Prostate gland (tissue), 2 donors: ENCODE measurements at regions not wholly inside any gene's neighbourhood (a gene's known extent, or its start where the extent isn't known, plus 50 kb on each side); places are given as distances from the start of the nearest gene placed in this dataset.

Experiments used
- DNase-seq: peaks from one replicate; pipeline ENCODE4 v3.0.0-alpha.2; 2019; ENCODE audit warnings: low spot score
- H3K27ac ChIP-seq, 2 donors: fragments of 200-600 bp; sonication (generic); 2 replicates each; pipeline ENCODE4 v1.5.1; 2017 to 2019
- H3K27me3 ChIP-seq: fragments of 200-600 bp; sonication (generic); replicated peaks from 2 replicates; pipeline ENCODE4 v1.5.1; 2019; ENCODE audit not compliant: insufficient read depth
- H3K36me3 ChIP-seq, 2 donors: fragments of 200-600 bp; sonication (generic); 1 replicate in 1 of 2; 2 replicates in 1 of 2; pipeline versions ENCODE4 v1.5.1 to v1.8.1; 2017 to 2019
- H3K4me1 ChIP-seq: fragments of 200-600 bp; sonication (generic); replicated peaks from 2 replicates; pipeline ENCODE4 v1.5.1; 2019
- H3K4me3 ChIP-seq, 2 donors: fragments of 200-600 bp; sonication (generic); 2 replicates each; pipeline ENCODE4 v1.5.1; 2017 to 2019
- H3K9me3 ChIP-seq: fragments of 200-600 bp; sonication (generic); 2 replicates; pipeline ENCODE4 v1.5.1; 2017
- CTCF ChIP-seq, 4 experiments: fragments of 200-600 bp in 2 of 4; fragments of 450-650 bp in 2 of 4; sonication (generic) in 2 of 4; IDR thresholded peaks; 1 replicate in 3 of 4; 2 replicates in 1 of 4; pipeline ENCODE4 v1.5.1; 2016 to 2019; ENCODE audit warnings: antibody characterized with exemption in 4 of 4, mild to moderate bottlenecking in 2 of 4, moderate library complexity in 2 of 4
- POLR2A ChIP-seq: fragments of 450-650 bp; IDR thresholded peaks from one replicate; pipeline ENCODE4 v1.6.1; 2016; ENCODE audit warnings: antibody characterized with exemption, mild to moderate bottlenecking
- POLR2AphosphoS5 ChIP-seq: sonication (generic); formaldehyde crosslinking; IDR thresholded peaks from one replicate; pipeline ENCODE4 v1.6.1; 2017; ENCODE audit warnings: antibody characterized with exemption
- WGBS: methylation state at CpG from one replicate; pipeline ENCODE4 v1.1.5; 2018; 5-methylcytosine and 5-hydroxymethylcytosine counted together
- intact Hi-C: fragments of 100-400 bp; cut with DNase I; formaldehyde crosslinking; loops from one replicate; pipeline ENCODE4 v1.14.2; 2022

GRCh38 chr14:39563361-39563760 is 131.1 kb upstream of the FBXO33 start:
- WGBS = 34% methylated on average over 1 of the region's 1 CpG
- Histone ChIP-seq H3K9me3 (no peaks in the 10 kb centered on the region), H3K27me3 (no peaks in the 10 kb centered on the region), H3K27ac (no peak overlapping the region), H3K4me3 (no peak overlapping the region), H3K4me1 (no peaks in the 10 kb centered on the region), H3K36me3 (no peaks in the 10 kb centered on the region)
- intact Hi-C loops = no loop called here
- no peak for DNase-seq
- TF ChIP-seq POLR2AphosphoS5 (no peak), CTCF (IDR thresholded peaks at IDR 0.05) (no peak), POLR2A (no peak)

- intact Hi-C loops = no loop called here
- Histone ChIP-seq H3K36me3 (no peaks in the 10 kb centered on the region), H3K27ac (no peak overlapping the region), H3K4me3 (no peak overlapping the region), H3K9me3 (no peaks in the 10 kb centered on the region), H3K4me1 (no peaks in the 10 kb centered on the region), H3K27me3 (no peaks in the 10 kb centered on the region)
- TF ChIP-seq POLR2A = no peak
- TF ChIP-seq POLR2AphosphoS5 = no peak
- no peak for TF ChIP-seq CTCF (IDR thresholded peaks at IDR 0.05)
- no peak for DNase-seq
- 80% methylated on average over 2 of the region's 2 CpGs for WGBS
These were observed 129.9 kb upstream of the FBXO33 start for GRCh38 chr14:39562175-39562574.

GRCh38 chr14:39558525-39558924 is 126.3 kb upstream of the FBXO33 start:
- 71% methylated on average over 1 of the region's 1 CpG for WGBS
- TF ChIP-seq CTCF (IDR thresholded peaks at IDR 0.05) = no peak
- TF ChIP-seq POLR2A = no peak
- TF ChIP-seq POLR2AphosphoS5 = no peak

GRCh38 chr14:39555749-39556148 is 123.5 kb upstream of the FBXO33 start:
- Histone ChIP-seq H3K27me3 (no peaks in the 10 kb centered on the region), H3K27ac (no peak overlapping the region), H3K4me3 (no peak overlapping the region), H3K36me3 (no peaks in the 10 kb centered on the region), H3K9me3 (no peaks in the 10 kb centered on the region), H3K4me1 (no peaks in the 10 kb centered on the region)
- intact Hi-C loops = no loop called here
- TF ChIP-seq POLR2AphosphoS5 (no peak), POLR2A (no peak)
- DNase-seq = no peak
- WGBS = 63% methylated on average over 4 of the region's 4 CpGs

More at GRCh38 chr14:39558525-39558924, 126.3 kb upstream of the FBXO33 start:
- Histone ChIP-seq H3K9me3 (no peaks in the 10 kb centered on the region), H3K4me1 (no peaks in the 10 kb centered on the region), H3K4me3 (no peak overlapping the region), H3K27ac (no peak overlapping the region), H3K36me3 (no peaks in the 10 kb centered on the region), H3K27me3 (no peaks in the 10 kb centered on the region)
- intact Hi-C loops = no loop called here
- DNase-seq = no peak

GRCh38 chr14:39554576-39554975 is 122.3 kb upstream of the FBXO33 start:
- WGBS = 65% methylated on average over 5 of the region's 5 CpGs
- no peak overlapping the region for H3K4me3 ChIP-seq
- no peaks in the 10 kb centered on the region for H3K36me3 ChIP-seq
- intact Hi-C loops = no loop called here
- TF ChIP-seq POLR2A = no peak
- TF ChIP-seq CTCF (IDR thresholded peaks at IDR 0.05) = no peak
- no peak overlapping the region for H3K27ac ChIP-seq
- DNase-seq = no peak
- H3K4me1 ChIP-seq = no peaks in the 10 kb centered on the region
- no peaks in the 10 kb centered on the region for H3K9me3 ChIP-seq
- H3K27me3 ChIP-seq = no peaks in the 10 kb centered on the region
